HG03097 (cell line): ENCODE measurements at regions not wholly inside any gene's neighbourhood (a gene's known extent, or its start where the extent isn't known, plus 50 kb on each side); places are given as distances from the start of the nearest gene placed in this dataset.
"Not testable (repeated sequence)": the region's sequence is repeated elsewhere in the genome, so short reads cannot be mapped to it uniquely, and the experiment has no call there.

Source experiments
- ATAC-seq: cut with Tn5 transposase; IDR thresholded peaks from one replicate; pipeline ENCODE4 v1.9.1; 2021; ENCODE audit not compliant: unreplicated experiment, low FRiP score

DNA sequence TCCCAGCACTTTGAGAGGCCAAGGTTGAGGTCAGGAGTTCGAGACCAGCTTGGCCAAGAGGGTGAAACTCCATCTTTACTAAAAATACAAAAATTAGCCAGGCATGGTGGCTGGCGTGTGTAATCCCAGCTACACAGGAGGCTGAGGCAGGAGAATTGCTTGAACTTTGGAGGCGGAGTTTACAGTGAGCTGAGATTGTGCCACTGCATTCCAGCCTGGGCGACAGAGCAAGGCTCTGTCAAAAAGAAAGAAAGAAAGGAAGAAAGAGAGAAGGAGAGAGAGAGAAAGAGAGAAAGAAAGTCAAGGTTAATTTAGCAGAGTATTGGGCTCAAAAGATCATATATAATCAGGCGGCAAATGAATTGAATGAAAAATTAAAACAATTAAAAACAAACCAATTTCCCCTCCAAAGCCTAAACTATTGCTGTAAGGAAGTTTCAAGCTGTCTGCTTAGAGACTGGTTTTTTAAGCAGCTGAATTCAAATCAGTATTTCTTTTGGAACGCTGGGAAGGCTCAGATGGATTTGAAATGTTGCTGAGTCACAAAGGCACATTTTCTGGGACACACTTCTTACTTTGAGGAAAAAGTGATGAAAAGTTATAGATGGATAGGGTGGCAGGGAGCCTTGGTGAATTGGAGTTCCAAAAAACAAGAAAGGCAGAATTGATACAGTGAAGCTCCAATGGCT is 81.3 kb upstream of the BHLHE40 start:
- no peak for ATAC-seq

DNA sequence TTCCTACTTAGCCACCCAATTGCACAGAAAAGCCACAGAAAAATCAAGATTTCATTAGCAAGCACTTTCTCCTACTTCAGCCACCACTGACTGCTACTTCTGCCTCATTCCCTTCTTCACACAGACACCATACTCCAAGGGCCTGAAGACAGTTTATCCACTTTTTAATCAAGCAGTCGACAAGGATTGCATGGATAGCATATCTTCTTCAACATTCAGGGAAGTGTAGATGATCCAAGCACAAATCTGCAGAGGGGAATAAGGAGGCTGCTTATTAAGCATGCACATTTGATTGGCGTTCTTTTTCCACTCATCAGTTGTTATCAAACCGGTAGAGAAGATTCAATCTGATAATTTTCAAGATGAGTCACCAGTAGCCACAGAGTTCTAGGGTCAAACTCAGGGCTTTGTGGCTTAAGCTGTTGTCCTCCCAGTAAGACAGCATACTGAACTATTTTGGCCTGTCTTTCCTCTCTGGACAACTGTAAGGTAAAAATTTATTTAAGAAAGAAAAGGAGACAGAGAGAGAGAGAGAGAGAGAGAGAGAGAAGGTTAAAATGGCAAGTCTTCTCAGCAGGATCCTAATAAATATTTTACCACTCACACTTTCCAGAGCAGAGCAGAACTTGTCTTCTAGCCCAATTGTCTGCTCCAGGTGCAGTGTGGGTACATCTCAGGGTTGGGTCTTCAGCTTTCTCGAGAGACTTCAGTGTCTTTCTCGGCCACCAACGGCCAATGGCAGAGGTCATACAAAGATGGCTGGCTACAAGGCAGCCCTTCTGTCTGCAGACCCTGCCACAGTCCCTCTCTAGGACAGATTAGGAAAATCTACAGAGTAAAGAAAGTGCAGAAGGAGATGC is 80.6 kb upstream of the BHLHE40 start:
- peak; percentile 93 for ATAC-seq

DNA sequence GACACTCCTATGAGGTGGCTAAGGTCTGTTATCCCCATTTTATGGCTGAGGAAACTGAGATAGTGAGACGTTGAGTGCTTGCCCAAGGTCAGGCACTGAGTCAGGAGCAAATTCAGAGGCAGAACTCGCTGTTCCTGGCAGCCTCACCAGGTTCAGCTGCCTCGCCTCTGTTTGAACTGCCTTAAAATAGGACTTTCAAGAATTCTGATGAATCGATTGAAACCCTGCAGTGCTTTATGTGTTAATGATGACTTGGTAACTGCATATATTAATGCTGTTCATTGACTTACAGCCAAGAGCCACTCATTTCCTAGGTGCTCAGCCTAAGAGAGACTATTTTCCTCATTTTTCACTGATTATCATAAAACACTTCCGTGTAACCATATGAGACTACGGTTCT is 79.5 kb upstream of the BHLHE40 start:
- ATAC-seq = no peak

DNA sequence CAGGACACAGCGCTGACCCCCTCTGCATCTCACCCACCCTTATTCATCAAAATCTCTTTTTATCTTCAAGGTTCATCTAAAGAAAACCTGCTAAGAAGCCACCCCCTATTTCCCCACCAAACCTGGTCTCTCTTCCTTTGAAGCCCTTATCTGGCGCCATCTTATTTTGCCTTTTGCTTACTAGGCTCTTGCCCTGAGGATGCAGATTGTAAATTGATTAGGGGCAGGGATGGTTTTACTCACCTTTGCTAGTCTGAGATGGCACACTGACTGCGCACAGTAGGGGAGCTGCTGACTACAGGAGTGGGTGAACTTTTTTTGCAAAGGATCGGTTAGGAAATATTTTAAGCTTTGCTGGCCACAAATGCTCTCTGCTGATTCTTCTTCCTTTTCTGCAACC is 78.9 kb upstream of the BHLHE40 start:
- ATAC-seq = no peak

DNA sequence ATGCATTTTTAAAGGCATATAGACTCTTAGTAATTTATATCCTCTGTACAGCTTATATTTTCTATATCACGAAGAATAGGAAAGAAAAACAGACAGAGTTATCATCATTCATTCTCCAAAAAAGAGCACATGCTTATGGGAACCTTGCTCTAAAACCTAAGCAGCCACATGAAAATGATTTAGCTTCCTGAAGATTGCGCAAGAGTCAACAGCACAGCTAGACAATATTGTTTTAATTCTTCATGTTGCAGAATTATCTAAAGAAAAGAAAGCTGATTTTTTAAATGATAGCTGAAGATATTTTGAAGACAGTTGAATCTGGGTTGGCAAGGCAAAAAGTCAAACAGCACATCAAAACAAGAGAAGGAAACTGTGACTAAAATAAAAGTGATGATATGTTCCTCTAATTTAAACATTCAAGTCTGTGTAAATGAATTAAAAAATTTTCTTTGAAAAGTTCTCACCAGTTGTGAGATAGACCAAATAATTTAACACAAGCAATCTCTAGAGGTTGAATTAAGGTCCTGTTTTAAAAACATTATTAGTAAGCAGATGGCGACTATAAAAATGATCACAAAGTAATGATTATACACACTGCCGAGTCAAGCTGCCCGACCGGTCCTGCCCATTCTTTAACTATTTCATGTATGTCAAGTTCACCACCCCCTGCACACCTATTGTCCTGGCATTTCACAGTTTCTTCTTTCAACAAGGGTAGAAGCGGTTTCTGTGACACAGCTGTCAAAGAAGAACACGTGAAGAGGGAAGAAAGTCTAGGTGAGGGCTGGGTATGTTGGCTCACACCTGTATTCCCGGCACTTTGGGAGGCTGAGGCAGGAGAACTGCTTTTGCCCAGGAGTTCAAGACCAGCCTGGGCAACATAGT is 74.2 kb upstream of the BHLHE40 start:
- no peak for ATAC-seq

DNA sequence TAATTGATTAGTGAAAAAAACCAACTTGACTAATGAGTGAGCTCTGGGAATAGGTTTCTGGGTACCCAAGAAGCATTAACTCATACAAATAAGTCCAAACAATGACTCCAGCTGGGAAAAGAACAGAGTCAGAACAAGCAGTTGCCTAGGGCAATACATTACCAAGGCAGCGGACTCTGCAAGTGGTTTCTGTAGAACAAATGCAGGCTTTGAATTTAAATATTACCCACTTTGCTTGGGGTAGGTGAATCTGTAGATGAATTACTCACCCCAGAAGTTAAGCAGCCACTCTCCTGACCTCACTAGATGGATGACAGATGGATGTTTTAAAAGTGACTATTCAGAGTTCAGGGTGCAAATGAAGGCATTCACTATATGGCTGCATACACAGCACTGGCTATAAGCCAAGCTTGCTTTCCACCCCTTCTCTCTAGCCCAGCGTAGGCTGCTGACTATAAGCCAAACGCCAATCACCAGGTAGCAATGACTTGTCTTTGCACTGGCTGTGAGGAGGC is 73.1 kb upstream of the BHLHE40 start:
- ATAC-seq = no peak

DNA sequence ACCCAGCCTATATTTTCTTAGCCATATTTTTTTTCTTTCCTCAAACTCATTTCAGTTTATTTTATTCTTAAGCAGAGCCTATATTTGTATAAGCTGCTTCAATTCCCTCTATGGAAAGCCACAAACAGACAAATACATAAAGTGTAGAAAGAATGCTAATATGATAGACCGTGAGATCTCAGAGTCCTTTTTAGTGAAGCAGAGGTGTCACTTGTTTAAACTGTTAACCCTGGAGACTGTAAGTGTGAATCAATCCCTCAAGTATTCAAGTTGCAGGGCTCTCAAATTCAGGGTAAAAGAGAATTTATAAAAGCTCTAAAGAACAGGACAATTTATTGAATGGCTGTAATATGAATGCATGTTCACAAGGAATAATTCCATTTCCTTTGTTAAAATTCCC is 72.2 kb upstream of the BHLHE40 start:
- ATAC-seq = no peak

DNA sequence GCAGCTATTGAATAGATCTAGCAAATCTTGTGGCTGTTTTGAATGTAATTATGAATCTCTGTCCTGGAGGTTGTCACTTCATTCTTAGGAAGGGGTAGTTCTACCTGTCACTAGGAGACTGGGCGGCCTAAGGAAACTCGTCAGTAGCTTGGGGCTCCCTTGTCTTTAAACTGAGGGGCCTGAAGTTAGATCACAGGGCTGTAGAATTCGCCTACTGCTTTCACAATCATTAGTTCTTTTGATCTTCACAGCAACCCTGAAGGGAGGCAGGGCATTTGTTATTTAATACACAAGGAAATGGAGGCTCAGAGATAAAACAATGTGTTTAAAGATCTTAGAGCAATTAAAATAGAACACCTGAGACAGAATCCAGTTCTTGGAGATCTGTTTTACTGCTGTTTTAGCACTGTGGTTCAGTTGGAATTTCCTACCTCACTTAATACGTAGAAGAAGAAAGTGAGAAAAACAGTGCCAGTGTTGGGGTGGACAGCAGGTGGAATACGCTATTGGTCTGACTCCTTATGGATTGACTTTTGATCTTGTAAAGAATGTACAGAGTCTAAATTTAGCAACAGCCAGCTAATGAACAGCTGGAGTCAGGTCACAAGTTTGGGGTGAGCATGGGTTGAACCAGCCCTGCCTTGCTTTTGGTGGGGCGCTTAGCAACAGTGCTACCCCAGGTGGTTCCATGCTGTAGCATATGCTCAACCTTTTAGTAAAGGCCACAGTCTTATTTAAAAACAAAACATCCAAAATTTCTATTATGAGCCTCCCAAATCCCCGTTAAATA is 71.4 kb upstream of the BHLHE40 start:
- no peak for ATAC-seq

DNA sequence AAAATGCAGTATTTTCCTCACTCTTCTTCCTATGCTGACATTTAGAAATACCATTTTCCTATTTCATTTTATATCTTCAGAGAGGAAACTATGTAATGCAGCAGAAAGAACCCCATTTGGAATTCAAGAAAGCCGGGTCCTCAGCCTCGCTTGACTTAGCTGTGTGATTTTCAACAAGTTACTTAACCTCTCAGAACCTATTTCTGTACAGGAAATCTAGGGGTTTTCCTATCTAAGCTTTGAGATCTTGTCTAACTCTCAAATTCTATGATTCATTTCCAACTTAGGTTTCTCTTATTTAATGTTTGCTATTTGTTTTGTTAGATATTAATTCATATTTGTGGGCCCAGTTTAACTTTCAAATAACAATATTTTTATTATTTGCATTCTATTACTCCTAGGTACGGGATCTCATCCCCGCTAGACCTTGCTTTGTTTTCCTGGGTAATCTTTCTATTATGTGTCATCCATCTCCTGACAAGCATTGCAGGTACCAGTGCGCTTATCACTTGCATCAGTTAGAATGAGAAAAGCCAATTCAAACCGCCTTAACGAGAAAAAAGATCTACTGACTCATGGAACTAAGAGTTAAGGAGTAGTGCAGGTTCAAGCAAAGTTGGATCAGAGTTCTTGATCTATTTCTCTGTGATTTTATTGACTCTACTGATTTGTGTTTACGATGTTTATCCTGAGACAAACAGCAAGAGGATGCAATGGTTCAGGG is 70.6 kb upstream of the BHLHE40 start:
- no peak for ATAC-seq

DNA sequence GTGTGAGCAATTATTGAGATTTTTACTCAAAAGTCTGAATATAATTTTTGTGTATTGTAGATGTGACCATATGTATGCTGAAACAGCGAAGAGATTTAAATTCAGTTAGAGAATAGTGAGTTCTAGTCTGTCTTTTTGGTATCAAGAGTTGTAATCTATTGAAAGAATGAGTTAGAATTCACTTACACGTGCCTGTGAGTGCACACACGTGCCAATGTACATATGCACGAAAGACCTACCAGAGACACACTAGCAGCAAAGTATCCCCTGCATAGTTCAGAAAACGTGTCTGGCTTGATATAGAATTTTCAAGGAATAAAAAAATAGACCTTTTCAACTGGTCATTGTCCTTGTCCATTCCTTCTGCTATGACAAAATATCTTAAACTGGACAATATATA is 64.8 kb upstream of the BHLHE40 start:
- ATAC-seq = no peak

DNA sequence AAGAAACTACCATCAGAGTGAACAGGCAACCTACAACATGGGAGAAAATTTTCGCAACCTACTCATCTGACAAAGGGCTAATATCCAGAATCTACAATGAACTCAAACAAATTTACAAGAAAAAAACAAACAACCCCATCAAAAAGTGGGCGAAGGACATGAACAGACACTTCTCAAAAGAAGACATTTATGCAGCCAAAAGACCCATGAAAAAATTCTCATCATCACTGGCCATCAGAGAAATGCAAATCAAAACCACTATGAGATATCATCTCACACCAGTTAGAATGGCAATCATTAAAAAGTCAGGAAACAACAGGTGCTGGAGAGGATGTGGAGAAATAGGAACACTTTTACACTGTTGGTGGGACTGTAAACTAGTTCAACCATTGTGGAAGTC is 57.6 kb upstream of the BHLHE40 start:
- not testable (repeated sequence) for ATAC-seq

DNA sequence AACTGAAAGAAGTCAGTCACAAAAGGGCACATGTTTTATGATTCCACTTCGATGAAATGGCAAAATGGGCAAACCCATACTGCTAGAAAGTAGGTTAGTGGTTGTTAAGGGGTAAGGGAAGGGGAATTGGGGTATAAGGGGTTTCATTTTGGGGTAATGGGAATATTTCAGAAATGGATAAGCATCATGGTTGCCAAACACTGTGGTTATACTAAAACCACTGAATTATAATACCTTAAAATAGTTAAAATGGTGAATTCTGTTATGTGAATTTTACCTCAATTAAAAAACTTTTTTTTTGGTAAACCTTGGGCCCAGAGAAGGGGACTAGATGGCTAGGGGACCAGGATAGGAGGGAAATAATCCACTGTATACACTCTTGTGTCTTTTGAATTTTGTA is 52.3 kb upstream of the BHLHE40 start:
- no peak for ATAC-seq

DNA sequence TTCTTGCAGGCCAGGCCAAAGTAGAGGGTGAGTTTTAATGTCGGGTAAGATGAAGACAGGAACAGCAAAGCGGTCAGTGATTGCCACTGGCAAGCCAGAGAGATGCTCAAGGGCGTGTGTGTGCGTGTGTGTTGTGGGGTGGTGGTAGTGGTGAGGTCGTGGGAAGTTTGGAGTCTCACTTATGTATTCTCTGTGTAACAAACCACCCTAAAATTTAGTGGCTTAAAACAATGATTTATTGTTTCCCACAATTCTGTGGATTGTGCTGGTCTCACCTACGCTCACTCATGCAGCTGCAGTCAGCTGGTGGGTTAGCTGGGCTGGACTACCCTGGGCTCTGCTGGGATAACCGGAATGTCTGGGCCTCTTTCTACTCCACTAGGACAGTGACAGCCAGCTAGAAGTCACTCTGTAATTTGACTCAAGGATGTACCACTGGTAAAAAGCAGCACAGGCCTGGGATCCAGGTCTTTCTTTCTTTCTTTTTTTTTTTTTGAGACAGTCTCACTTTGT is 50.9 kb upstream of the BHLHE40 start:
- ATAC-seq = no peak
